Fibroblast of skin of abdomen (primary cell): ENCODE measurements at regions not wholly inside any gene's neighbourhood (a gene's known extent, or its start where the extent isn't known, plus 50 kb on each side); places are given as distances from the start of the nearest gene placed in this dataset.

Source experiments
- DNase-seq: peaks from one replicate; pipeline ENCODE4 v3.0.0-alpha.2; 2013

GRCh38 chr18:60982329-60982695 lies 350.9 kb upstream of the CDH20 start:
- no peak for DNase-seq

GRCh38 chr18:60982928-60983327 lies 350.3 kb upstream of the CDH20 start:
- no peak for DNase-seq

GRCh38 chr18:60984510-60984909 lies 348.7 kb upstream of the CDH20 start:
- peak; percentile 87 for DNase-seq

GRCh38 chr18:60987963-60988362 lies 345.3 kb upstream of the CDH20 start:
- peak; percentile 35 for DNase-seq

GRCh38 chr18:60996326-60996725 lies 336.9 kb upstream of the CDH20 start:
- DNase-seq: no peak

GRCh38 chr18:60996822-60997221 lies 336.4 kb upstream of the CDH20 start:
- no peak for DNase-seq

GRCh38 chr18:61001138-61001537 lies 332.1 kb upstream of the CDH20 start:
- peak; percentile 37 for DNase-seq

GRCh38 chr18:61006687-61007224 lies 326.5 kb upstream of the CDH20 start:
- no peak for DNase-seq

- no peak for DNase-seq
Observed at GRCh38 chr18:61019338-61020301, 313.6 kb upstream of the CDH20 start.

- DNase-seq: no peak
Observed at GRCh38 chr18:61025596-61025995, 307.6 kb upstream of the CDH20 start.

GRCh38 chr18:61031626-61032025 lies 301.6 kb upstream of the CDH20 start:
- DNase-seq: no peak

GRCh38 chr18:61034580-61034979 lies 298.6 kb upstream of the CDH20 start:
- DNase-seq: no peak

GRCh38 chr18:61039251-61039650 lies 294.0 kb upstream of the CDH20 start:
- DNase-seq: no peak

GRCh38 chr18:61047794-61048193 lies 285.4 kb upstream of the CDH20 start:
- DNase-seq: no peak

GRCh38 chr18:61057443-61057842 lies 275.8 kb upstream of the CDH20 start:
- no peak for DNase-seq

GRCh38 chr18:61062258-61062657 lies 271.0 kb upstream of the CDH20 start:
- DNase-seq: peak; percentile 6

- no peak for DNase-seq
Observed at GRCh38 chr18:61064911-61065310, 268.3 kb upstream of the CDH20 start.

- DNase-seq: no peak
Observed at GRCh38 chr18:61076986-61077385, 256.2 kb upstream of the CDH20 start.

GRCh38 chr18:61079714-61080113 lies 253.5 kb upstream of the CDH20 start:
- no peak for DNase-seq

GRCh38 chr18:61080954-61081528 lies 252.2 kb upstream of the CDH20 start:
- DNase-seq: no peak

GRCh38 chr18:61082976-61083630 lies 250.1 kb upstream of the CDH20 start:
- DNase-seq: no peak

GRCh38 chr18:61085036-61085435 lies 248.2 kb upstream of the CDH20 start:
- no peak for DNase-seq

- no peak for DNase-seq
Observed at GRCh38 chr18:61085761-61086160, 247.5 kb upstream of the CDH20 start.
